GM12878 (cell line): ENCODE measurements at regions not wholly inside any gene's neighbourhood (a gene's known extent, or its start where the extent isn't known, plus 50 kb on each side); places are given as distances from the start of the nearest gene placed in this dataset.

Source experiments
- ATAC-seq: fragments of 200-7000 bp; cut with Tn5 transposase; 3 replicates; pipeline ENCODE4 v1.9.1; 2020; ENCODE audit warnings: mild to moderate bottlenecking, moderate library complexity
- BruUV-seq: library from RNA; stranded (reverse); fragments of 400-500 nt; replicated peaks from 2 replicates; lab custom pipeline; 2021; lab: Mats Ljungman, UMichigan
- CTCF ChIA-PET: fragments of 300-600 bp; sonication (Branson Sonifier 250); formaldehyde crosslinking; extraction: SDS; loops from one replicate; lab custom pipeline; 2021; ENCODE audit warnings: inconsistent platforms; lab: Yijun Ruan, JAX
- POLR2A ChIA-PET: fragments of 350-600 bp; formaldehyde crosslinking; extraction: SDS; loops from one replicate; lab custom pipeline; 2021; ENCODE audit warnings: inconsistent platforms; lab: Charles Lee
- RAD21 ChIA-PET: fragments of 300-600 bp; sonication (Branson Sonifier 250); formaldehyde crosslinking; loops from one replicate; lab custom pipeline; 2023; ENCODE audit warnings: antibody characterized with exemption; ENCODE audit not compliant: unreplicated experiment; lab: Charles Lee
- SMC1A ChIA-PET: fragments of 300-600 bp; sonication (Branson Sonifier 250); formaldehyde crosslinking; loops from one replicate; lab custom pipeline; 2023; ENCODE audit not compliant: unreplicated experiment, uncharacterized antibody; lab: Charles Lee
- DNase-seq: peaks from one replicate; pipeline ENCODE4 v3.0.0-alpha.2; 2011; ENCODE audit warnings: low read depth, low spot score
- FAIRE-seq: peaks from 3 replicates; lab custom pipeline; 2011; peaks lifted over from hg19 to GRCh38; lab: Jason Lieb, UNC
- H2AFZ ChIP-seq: 2 replicates; pipeline ENCODE4 v1.6.0; 2011; ENCODE audit warnings: low read depth, low read length, control low read depth; ENCODE audit not compliant: control insufficient read depth
- H3K27ac ChIP-seq: 2 replicates; pipeline ENCODE4 v1.5.1; 2011; ENCODE audit warnings: control low read depth; ENCODE audit not compliant: control insufficient read depth, insufficient read depth
- H3K27me3 ChIP-seq, 2 experiments: replicated peaks in 1 of 2; 2 replicates each; pipeline versions ENCODE4 v1.6.0 to v1.6.1; 2011; ENCODE audit warnings: low read length in 1 of 2; ENCODE audit not compliant: control insufficient read depth in 2 of 2, insufficient read depth in 2 of 2
- H3K36me3 ChIP-seq, 2 experiments: 2 replicates each; pipeline ENCODE4 v1.5.1; 2011; ENCODE audit warnings: low read length in 1 of 2; ENCODE audit not compliant: control insufficient read depth in 2 of 2, insufficient read depth in 2 of 2
- H3K4me1 ChIP-seq: 2 replicates; pipeline ENCODE4 v1.6.1; 2011; ENCODE audit warnings: mild to moderate bottlenecking, low read length, moderate library complexity, mixed read lengths; ENCODE audit not compliant: control insufficient read depth, insufficient read depth
- H3K4me2 ChIP-seq: 2 replicates; pipeline ENCODE4 v1.6.0; 2011; ENCODE audit warnings: control low read depth; ENCODE audit not compliant: control insufficient read depth, insufficient read depth
- H3K4me3 ChIP-seq: fragments of 200-600 bp; sonication (generic); 2 replicates; pipeline ENCODE4 v1.5.1; 2016
- H3K79me2 ChIP-seq: 2 replicates; pipeline ENCODE4 v1.6.0; 2011; ENCODE audit warnings: low read length; ENCODE audit not compliant: control insufficient read depth, insufficient read depth
- H3K9ac ChIP-seq: 2 replicates; pipeline ENCODE4 v1.8.0; 2011; ENCODE audit warnings: low read length, control low read depth, mixed read lengths; ENCODE audit not compliant: control insufficient read depth, insufficient read depth
- H3K9me3 ChIP-seq: replicated peaks from 3 replicates; pipeline ENCODE4 v1.5.1; 2011; ENCODE audit warnings: mild to moderate bottlenecking, low read length; ENCODE audit not compliant: control insufficient read depth, insufficient read depth
- H4K20me1 ChIP-seq: 2 replicates; pipeline ENCODE4 v1.6.0; 2011; ENCODE audit not compliant: control insufficient read depth, insufficient read depth
- CUX1 ChIP-seq: IDR thresholded peaks from 2 replicates; pipeline ENCODE4 v1.6.1; 2012; ENCODE audit warnings: improper control_type of control experiment, low read depth, low read length; ENCODE audit not compliant: insufficient replicate concordance
- EP300 ChIP-seq, 2 experiments: fragments of 150-350 bp in 1 of 2; IDR thresholded peaks; 2 replicates each; pipeline ENCODE4 v1.6.1; 2011 to 2012; ENCODE audit warnings: low read depth in 2 of 2, low read length in 2 of 2, borderline replicate concordance in 1 of 2, improper control_type of control experiment in 1 of 2, inconsistent platforms in 1 of 2; ENCODE audit not compliant: control insufficient read depth in 1 of 2
- ESRRA ChIP-seq: IDR thresholded peaks from 2 replicates; pipeline ENCODE4 v1.6.1; 2012; ENCODE audit warnings: mild to moderate bottlenecking, low read length, improper control_type of control experiment
- IKZF2 ChIP-seq, 2 experiments: fragments of 450-650 bp; IDR thresholded peaks; 2 replicates each; pipeline ENCODE4 v1.6.1; 2017; ENCODE audit warnings: mild to moderate bottlenecking in 2 of 2, moderate library complexity in 2 of 2
- JUND ChIP-seq: IDR thresholded peaks from 2 replicates; pipeline ENCODE4 v1.6.1; 2012; ENCODE audit warnings: low read depth, mild to moderate bottlenecking, low read length, improper control_type of control experiment, moderate library complexity
- KAT2A ChIP-seq: conservative IDR thresholded peaks from 2 replicates; pipeline ENCODE4 v1.6.1; 2011; ENCODE audit warnings: low read depth, low read length; ENCODE audit not compliant: control insufficient read depth
- MLLT1 ChIP-seq: fragments of 450-650 bp; IDR thresholded peaks from 2 replicates; pipeline ENCODE4 v1.6.1; 2016; ENCODE audit warnings: mild to moderate bottlenecking
- MXI1 ChIP-seq: fragments of 150-350 bp; IDR thresholded peaks from 2 replicates; pipeline ENCODE4 v1.6.1; 2011; ENCODE audit warnings: low read depth, mild to moderate bottlenecking, inconsistent platforms, low read length, improper control_type of control experiment
- NFXL1 ChIP-seq: fragments of 450-650 bp; IDR thresholded peaks from 2 replicates; pipeline ENCODE4 v1.6.1; 2017; ENCODE audit warnings: antibody characterized with exemption, mild to moderate bottlenecking, borderline replicate concordance
- NFYB ChIP-seq: IDR thresholded peaks from 2 replicates; pipeline ENCODE4 v1.6.1; 2011; ENCODE audit warnings: low read depth, mild to moderate bottlenecking, low read length, improper control_type of control experiment, moderate library complexity; ENCODE audit not compliant: insufficient read depth
- PAX8 ChIP-seq: fragments of 450-650 bp; IDR thresholded peaks from 2 replicates; pipeline ENCODE4 v1.6.1; 2017; ENCODE audit warnings: mild to moderate bottlenecking, moderate library complexity
- POLR2AphosphoS5 ChIP-seq: IDR thresholded peaks from 2 replicates; pipeline ENCODE4 v1.6.1; 2011; ENCODE audit warnings: mild to moderate bottlenecking, low read length, inconsistent platforms
- RBBP5 ChIP-seq: fragments of 200-600 bp; sonication (generic); conservative IDR thresholded peaks from 2 replicates; pipeline ENCODE4 v1.6.1; 2016
- YY1 ChIP-seq: IDR thresholded peaks from 2 replicates; pipeline ENCODE4 v1.6.1; 2011; ENCODE audit warnings: low read depth, mild to moderate bottlenecking, low read length
- ZNF217 ChIP-seq: fragments of 450-650 bp; IDR thresholded peaks from 2 replicates; pipeline ENCODE4 v1.6.1; 2017; ENCODE audit warnings: antibody characterized with exemption, mild to moderate bottlenecking
- ZSCAN29 ChIP-seq: fragments of 450-650 bp; IDR thresholded peaks from 2 replicates; pipeline ENCODE4 v1.6.1; 2017; ENCODE audit warnings: mild to moderate bottlenecking, moderate library complexity
- ZZZ3 ChIP-seq: IDR thresholded peaks from 2 replicates; pipeline ENCODE4 v1.6.1; 2011; ENCODE audit warnings: low read depth; ENCODE audit not compliant: control insufficient read depth, insufficient read length
- WGBS: methylation state at CpG from one replicate; pipeline ENCODE4 v1.1.6; 2016; ENCODE audit warnings: low lambda C conversion rate; ENCODE audit not compliant: insufficient replicate concordance, insufficient coverage; ENCODE audit errors: missing lambda C conversion rate; 5-methylcytosine and 5-hydroxymethylcytosine counted together
- in situ Hi-C: fragments of 300-500 bp; cut with MboI; formaldehyde crosslinking; loops from 9 replicates; pipeline ENCODE4 v1.14.3; 2018; ENCODE audit warnings: mixed read lengths
- intact Hi-C: fragments of 100-400 bp; cut with micrococcal nuclease; formaldehyde crosslinking; loops from one replicate; pipeline ENCODE4 v1.14.2; 2022; ENCODE audit not compliant: unreplicated experiment

- H3K4me1 ChIP-seq: peaks cover 28% of the 10 kb centered on the region
- H3K27me3 ChIP-seq: 0 out of 4 replicates have a peak, but pooled peaks cover 0 to 2% of the 10 kb centered on the region in 2 experiments
- H4K20me1 ChIP-seq: no peaks in the 10 kb centered on the region
- DNase-seq (peak; percentile 40), FAIRE-seq (peak; percentile 57), ATAC-seq (peak; percentile 81)
- WGBS: 44% methylated on average over 10 of the region's 10 CpGs
- H3K9me3 ChIP-seq: no peaks in the 10 kb centered on the region
- no peak overlapping the region for H3K4me2 ChIP-seq
- CTCF ChIA-PET: interaction anchor here (1.2 kb wide), 1 partner anchor 13 kb away, joined by 3 read pairs; no protein-coding TSS in a partner anchor
- no peaks in the 10 kb centered on the region for H3K79me2 ChIP-seq
- H2AFZ ChIP-seq: no peak overlapping the region
- intact Hi-C loops: no loop called here
- BruUV-seq: no TSS peak
- H3K36me3 ChIP-seq: no peaks in the 10 kb centered on the region
- POLR2A ChIA-PET: no interaction called here
- in situ Hi-C loops: no loop called here
- SMC1A ChIA-PET: interaction anchor here (1.0 to 5.1 kb wide), 3 partner anchors 11 to 30 kb away, joined by 4 to 44 read pairs (median 10); no protein-coding TSS in a partner anchor
- H3K27ac ChIP-seq: no peak overlapping the region
- RAD21 ChIA-PET: interaction anchor here (1.1 to 1.9 kb wide), 3 partner anchors 13 to 33 kb away, joined by 4 to 5 read pairs (median 5); no protein-coding TSS in a partner anchor
- H3K9ac ChIP-seq: no peak overlapping the region
- H3K4me3 ChIP-seq: no peak overlapping the region
- peak; percentile 92 to 94 for TF ChIP-seq IKZF2 (IDR thresholded peaks at IDR 0.05)
- TF ChIP-seq RBBP5: no peak
- no peak for TF ChIP-seq NFXL1
- peak; percentile 66 to 86; a peak in 3 of 4 replicates for TF ChIP-seq EP300 (IDR thresholded peaks at IDR 0.05; ENCODE audit: borderline replicate concordance in 1 of 2, control insufficient read depth in 1 of 2, low read depth in 2 of 2, low read length in 2 of 2)
- no peak for TF ChIP-seq PAX8
- TF ChIP-seq MLLT1: no peak
- no peak for TF ChIP-seq CUX1
- no peak for TF ChIP-seq ESRRA
- TF ChIP-seq MXI1: no peak
- TF ChIP-seq JUND: no peak
- no peak for TF ChIP-seq KAT2A
- TF ChIP-seq ZSCAN29: no peak
- no peak for TF ChIP-seq ZNF217
- no peak for TF ChIP-seq YY1
- no peak for TF ChIP-seq NFYB
- TF ChIP-seq ZZZ3: no peak
- TF ChIP-seq POLR2AphosphoS5: no peak
Measured at GRCh38 chr20:19947611-19948264, 69.4 kb upstream of the NAA20 start.
